ENCODE measurements at regions not wholly inside any gene's neighbourhood (a gene's known extent, or its start where the extent isn't known, plus 50 kb on each side); places are given as distances from the start of the nearest gene placed in this dataset.

DNA sequence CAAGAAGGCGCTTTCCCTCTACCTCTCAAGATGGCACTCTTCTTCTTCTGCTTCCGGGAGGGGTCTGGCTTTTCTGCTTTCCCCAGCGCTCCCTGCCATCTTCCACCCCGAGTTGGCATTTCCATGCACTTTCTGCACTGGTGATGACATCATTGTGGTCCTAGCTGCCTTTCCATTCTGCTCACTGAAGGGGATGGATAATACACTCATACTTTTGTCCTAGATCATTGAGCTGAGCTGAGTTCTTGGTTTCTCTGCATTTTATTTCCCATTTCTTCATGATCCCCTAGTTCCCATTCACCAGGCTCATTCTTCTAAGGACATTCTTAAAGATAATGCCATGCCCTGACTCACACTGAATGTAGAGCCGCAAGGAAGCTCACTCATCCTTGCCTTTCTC is 96.7 kb downstream of the EDN1 start:
- TF ChIP-seq POLR2A (IDR thresholded peaks at IDR 0.05; ENCODE audit: low read length) (no peak), GATA1 (IDR thresholded peaks at IDR 0.05; ENCODE audit: low read depth, low read length) (no peak)
